ENCODE measurements at regions not wholly inside any gene's neighbourhood (a gene's known extent, or its start where the extent isn't known, plus 50 kb on each side); places are given as distances from the start of the nearest gene placed in this dataset.
A peak's percentile ranks its signal among the peaks of the same experiment; 100 is the strongest.

GRCh38 chr19:32266460-32266859, 79.0 kb upstream of the ZNF507 start:
- ATAC-seq (no peak), FAIRE-seq (peak; percentile 86), DNase-seq (ENCODE audit: low read depth in 1 of 2, low spot score in 1 of 2) (no peak)
- Histone ChIP-seq H3K4me3 (no peak overlapping the region), H3K4me2 (no peak overlapping the region), H3K4me1 (no peaks in the 10 kb centered on the region), H3K9me3 (peaks cover 3% of the 10 kb centered on the region; the same call in 2 of the 3 replicates), H3K27ac (no peak overlapping the region)
- WGBS (ENCODE audit: missing lambda C conversion rate): 23% methylated on average over 5 of the region's 5 CpGs
- POLR2A ChIA-PET: no interaction called here
- no peak for TF ChIP-seq SMC3 (IDR thresholded peaks at IDR 0.05)
- TF ChIP-seq MAX (IDR thresholded peaks at IDR 0.05): no peak
- no peak for TF ChIP-seq MYC (IDR thresholded peaks at IDR 0.05; ENCODE audit: borderline replicate concordance, low read length)
- no peak for TF ChIP-seq NFE2L2 (conservative IDR thresholded peaks at IDR 0.05; ENCODE audit: low read length)
- TF ChIP-seq, protein P1, sequence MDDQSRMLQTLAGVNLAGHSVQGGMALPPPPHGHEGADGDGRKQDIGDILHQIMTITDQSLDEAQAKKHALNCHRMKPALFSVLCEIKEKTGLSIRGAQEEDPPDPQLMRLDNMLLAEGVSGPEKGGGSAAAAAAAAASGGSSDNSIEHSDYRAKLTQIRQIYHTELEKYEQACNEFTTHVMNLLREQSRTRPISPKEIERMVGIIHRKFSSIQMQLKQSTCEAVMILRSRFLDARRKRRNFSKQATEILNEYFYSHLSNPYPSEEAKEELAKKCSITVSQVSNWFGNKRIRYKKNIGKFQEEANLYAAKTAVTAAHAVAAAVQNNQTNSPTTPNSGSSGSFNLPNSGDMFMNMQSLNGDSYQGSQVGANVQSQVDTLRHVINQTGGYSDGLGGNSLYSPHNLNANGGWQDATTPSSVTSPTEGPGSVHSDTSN (IDR thresholded peaks at IDR 0.05): no peak
- TF ChIP-seq ZNF302 (CRISPR knock-in tag; IDR thresholded peaks at IDR 0.05): no peak
- no peak for TF ChIP-seq CBX8 (IDR thresholded peaks at IDR 0.05)
- TF ChIP-seq NPAS2 (CRISPR knock-in tag; IDR thresholded peaks at IDR 0.05; ENCODE audit: borderline replicate concordance): no peak
- TF ChIP-seq FOXS1 (CRISPR knock-in tag; IDR thresholded peaks at IDR 0.05): no peak
- no peak for TF ChIP-seq PHF8 (IDR thresholded peaks at IDR 0.05; ENCODE audit: borderline replicate concordance, low read depth)
- TF ChIP-seq EHF (CRISPR knock-in tag; IDR thresholded peaks at IDR 0.05): no peak
- no peak for TF ChIP-seq SREBF2 (IDR thresholded peaks at IDR 0.05)
- CTCF ChIA-PET: interaction anchor here (0.7 to 1.3 kb wide), 4 partner anchors 14 to 1274 kb away, joined by 3 read pairs; no protein-coding TSS in a partner anchor

GRCh38 chr19:32268381-32268780, 77.0 kb upstream of the ZNF507 start:
- H3K4me3 ChIP-seq: no peak overlapping the region
- FAIRE-seq (no peak), DNase-seq (ENCODE audit: low read depth in 1 of 2, low spot score in 1 of 2) (no peak), ATAC-seq (no peak)
- H3K9me3 ChIP-seq: peaks cover 3% of the 10 kb centered on the region; the same call in 2 of the 3 replicates
- no peak overlapping the region for H3K4me2 ChIP-seq
- ChIA-PET CTCF (interaction anchor here (0.5 to 1.1 kb wide), 4 partner anchors 15 to 495 kb away, joined by 3 to 5 read pairs (median 3); no protein-coding TSS in a partner anchor), POLR2A (no interaction called here)
- no peaks in the 10 kb centered on the region for H3K4me1 ChIP-seq
- WGBS (ENCODE audit: missing lambda C conversion rate): 40% methylated on average over 3 of the region's 3 CpGs
- no peak overlapping the region for H3K27ac ChIP-seq
- TF ChIP-seq HEYL (CRISPR knock-in tag; IDR thresholded peaks at IDR 0.05) (no peak), CHD4 (IDR thresholded peaks at IDR 0.05; ENCODE audit: borderline replicate concordance) (no peak), EHF (CRISPR knock-in tag; IDR thresholded peaks at IDR 0.05) (no peak), TFCP2L1 (CRISPR knock-in tag; IDR thresholded peaks at IDR 0.05) (no peak), HOXB5 (CRISPR knock-in tag; IDR thresholded peaks at IDR 0.05) (no peak), ZSCAN20 (CRISPR knock-in tag; IDR thresholded peaks at IDR 0.05) (no peak), CEBPB (IDR thresholded peaks at IDR 0.05) (no peak), BHLHE40 (IDR thresholded peaks at IDR 0.05; ENCODE audit: low read depth, low read length) (no peak), KDM1A (IDR thresholded peaks at IDR 0.05; ENCODE audit: low read depth) (no peak), CBX8 (IDR thresholded peaks at IDR 0.05) (no peak), MAZ (IDR thresholded peaks at IDR 0.05; ENCODE audit: borderline replicate concordance, low read depth, low read length) (no peak), RFX5 (IDR thresholded peaks at IDR 0.05) (no peak), RAD21 (conservative IDR thresholded peaks at IDR 0.05 in 1 of 2, IDR thresholded peaks at IDR 0.05 in 1 of 2) (no peak), HDAC2 (IDR thresholded peaks at IDR 0.05) (no peak), JUNB (IDR thresholded peaks at IDR 0.05) (no peak), ZNF302 (CRISPR knock-in tag; IDR thresholded peaks at IDR 0.05) (no peak), TP53 (CRISPR knock-in tag; IDR thresholded peaks at IDR 0.05) (no peak)
- TF ChIP-seq, protein P2, sequence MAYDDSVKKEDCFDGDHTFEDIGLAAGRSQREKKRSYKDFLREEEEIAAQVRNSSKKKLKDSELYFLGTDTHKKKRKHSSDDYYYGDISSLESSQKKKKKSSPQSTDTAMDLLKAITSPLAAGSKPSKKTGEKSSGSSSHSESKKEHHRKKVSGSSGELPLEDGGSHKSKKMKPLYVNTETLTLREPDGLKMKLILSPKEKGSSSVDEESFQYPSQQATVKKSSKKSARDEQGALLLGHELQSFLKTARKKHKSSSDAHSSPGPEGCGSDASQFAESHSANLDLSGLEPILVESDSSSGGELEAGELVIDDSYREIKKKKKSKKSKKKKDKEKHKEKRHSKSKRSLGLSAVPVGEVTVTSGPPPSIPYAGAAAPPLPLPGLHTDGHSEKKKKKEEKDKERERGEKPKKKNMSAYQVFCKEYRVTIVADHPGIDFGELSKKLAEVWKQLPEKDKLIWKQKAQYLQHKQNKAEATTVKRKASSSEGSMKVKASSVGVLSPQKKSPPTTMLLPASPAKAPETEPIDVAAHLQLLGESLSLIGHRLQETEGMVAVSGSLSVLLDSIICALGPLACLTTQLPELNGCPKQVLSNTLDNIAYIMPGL (CRISPR knock-in tag; IDR thresholded peaks at IDR 0.05; ENCODE audit: borderline replicate concordance): no peak

Data from A549 (cell line).